ENCODE measurements at regions not wholly inside any gene's neighbourhood (a gene's known extent, or its start where the extent isn't known, plus 50 kb on each side); places are given as distances from the start of the nearest gene placed in this dataset.

DNA sequence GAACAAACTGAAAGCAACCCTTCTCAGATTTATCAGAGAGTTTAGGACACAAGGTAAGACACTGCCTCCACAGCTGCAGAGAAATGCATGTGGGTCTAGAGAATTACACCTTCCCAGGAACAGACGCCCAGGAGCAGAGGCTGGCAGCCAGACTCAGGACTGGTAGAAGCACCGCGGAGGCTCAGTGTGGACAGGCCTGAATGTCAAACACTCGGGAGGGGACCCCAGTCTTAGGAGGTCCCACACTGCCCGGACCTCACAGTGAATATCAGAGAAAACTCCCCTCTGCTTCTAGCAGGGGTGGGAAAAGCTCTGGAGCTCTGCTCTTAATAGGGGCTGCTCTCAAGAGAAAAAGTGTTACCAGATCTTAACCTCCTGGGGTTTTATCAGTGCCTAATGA, 952.7 kb downstream of the BRD1 start:
- TF ChIP-seq, protein P1, sequence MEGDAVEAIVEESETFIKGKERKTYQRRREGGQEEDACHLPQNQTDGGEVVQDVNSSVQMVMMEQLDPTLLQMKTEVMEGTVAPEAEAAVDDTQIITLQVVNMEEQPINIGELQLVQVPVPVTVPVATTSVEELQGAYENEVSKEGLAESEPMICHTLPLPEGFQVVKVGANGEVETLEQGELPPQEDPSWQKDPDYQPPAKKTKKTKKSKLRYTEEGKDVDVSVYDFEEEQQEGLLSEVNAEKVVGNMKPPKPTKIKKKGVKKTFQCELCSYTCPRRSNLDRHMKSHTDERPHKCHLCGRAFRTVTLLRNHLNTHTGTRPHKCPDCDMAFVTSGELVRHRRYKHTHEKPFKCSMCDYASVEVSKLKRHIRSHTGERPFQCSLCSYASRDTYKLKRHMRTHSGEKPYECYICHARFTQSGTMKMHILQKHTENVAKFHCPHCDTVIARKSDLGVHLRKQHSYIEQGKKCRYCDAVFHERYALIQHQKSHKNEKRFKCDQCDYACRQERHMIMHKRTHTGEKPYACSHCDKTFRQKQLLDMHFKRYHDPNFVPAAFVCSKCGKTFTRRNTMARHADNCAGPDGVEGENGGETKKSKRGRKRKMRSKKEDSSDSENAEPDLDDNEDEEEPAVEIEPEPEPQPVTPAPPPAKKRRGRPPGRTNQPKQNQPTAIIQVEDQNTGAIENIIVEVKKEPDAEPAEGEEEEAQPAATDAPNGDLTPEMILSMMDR (IDR thresholded peaks at IDR 0.05): no peak
- TF ChIP-seq POLR2AphosphoS5 (IDR thresholded peaks at IDR 0.05; ENCODE audit: low read depth, low read length): no peak

Data from Panc1 (cell line).